ENCODE measurements at regions not wholly inside any gene's neighbourhood (a gene's known extent, or its start where the extent isn't known, plus 50 kb on each side); places are given as distances from the start of the nearest gene placed in this dataset.

- no peaks in the 10 kb centered on the region for H3K27me3 ChIP-seq (ENCODE audit: control insufficient read depth, insufficient read depth, low read length)
- H3K36me3 ChIP-seq (ENCODE audit: control insufficient read depth, insufficient read depth, low read length), result no peaks in the 10 kb centered on the region
- DNase-seq (ENCODE audit: low read depth in 4 of 6, low spot score in 6 of 6), result peak in 2 of 6 donors; percentile 17 to 62
- H3K4me3 ChIP-seq (ENCODE audit: low read depth, low read length), result no peak overlapping the region
- no peak overlapping the region for H3K27ac ChIP-seq (ENCODE audit: low read depth, low read length)
- no peaks in the 10 kb centered on the region for H3K9me3 ChIP-seq (ENCODE audit: control insufficient read depth, insufficient read depth, low read length)
- 89% methylated on average over 5 of the region's 6 CpGs for WGBS (ENCODE audit: insufficient coverage)
- no peaks in the 10 kb centered on the region for H3K4me1 ChIP-seq (ENCODE audit: control insufficient read depth, insufficient read depth, low read length)
Measured at GRCh38 chr6:105815661-105816555, 270.2 kb upstream of the PRDM1 start.

DNA sequence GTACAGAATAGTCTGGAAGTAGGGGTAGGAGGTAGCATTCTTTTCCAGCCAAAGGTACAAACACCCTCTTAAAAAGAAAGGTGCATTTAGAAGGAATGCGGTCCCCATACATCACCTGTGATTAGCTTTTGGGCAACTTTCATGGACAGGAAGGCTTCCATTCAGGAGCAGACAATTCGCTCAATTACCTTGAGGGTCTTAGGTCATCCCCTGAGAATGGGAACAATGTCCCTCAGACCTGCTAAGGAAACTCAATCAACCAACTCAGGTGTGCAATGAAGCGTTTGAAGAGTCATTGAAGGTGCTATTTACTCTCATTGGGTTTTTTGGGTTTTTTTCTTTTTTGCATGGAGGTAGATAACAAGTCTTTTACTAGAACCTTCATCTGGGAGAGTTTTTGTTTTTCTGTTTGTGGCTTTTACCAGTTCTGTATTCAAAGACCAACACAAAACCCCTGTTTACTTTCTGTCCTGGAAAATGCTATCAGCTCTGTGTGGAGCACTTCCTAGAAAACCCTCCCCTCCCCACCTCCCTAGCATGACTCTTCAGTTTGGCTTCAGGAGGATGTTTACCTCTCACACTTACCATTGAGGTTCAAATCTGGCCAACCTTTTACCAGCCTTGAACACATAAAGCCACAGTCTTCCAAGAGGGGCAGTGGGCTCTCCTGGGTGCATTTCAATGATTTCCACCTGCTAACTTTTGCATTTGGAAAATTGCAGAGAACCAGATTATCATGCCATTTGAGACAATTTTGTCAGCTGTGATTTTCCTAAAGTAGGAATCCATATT is 271.2 kb upstream of the PRDM1 start:
- DNase-seq (ENCODE audit: low read depth in 4 of 6, low spot score in 6 of 6), result no peak
- H3K27me3 ChIP-seq (ENCODE audit: control insufficient read depth, insufficient read depth, low read length), result no peaks in the 10 kb centered on the region
- no peak overlapping the region for H3K4me3 ChIP-seq (ENCODE audit: low read depth, low read length)
- H3K36me3 ChIP-seq (ENCODE audit: control insufficient read depth, insufficient read depth, low read length), result no peaks in the 10 kb centered on the region
- WGBS (ENCODE audit: insufficient coverage), result no CpG with 5 or more reads among the region's 3 CpGs
- H3K27ac ChIP-seq (ENCODE audit: low read depth, low read length), result no peak overlapping the region
- H3K4me1 ChIP-seq (ENCODE audit: control insufficient read depth, insufficient read depth, low read length), result no peaks in the 10 kb centered on the region
- no peaks in the 10 kb centered on the region for H3K9me3 ChIP-seq (ENCODE audit: control insufficient read depth, insufficient read depth, low read length)

DNA sequence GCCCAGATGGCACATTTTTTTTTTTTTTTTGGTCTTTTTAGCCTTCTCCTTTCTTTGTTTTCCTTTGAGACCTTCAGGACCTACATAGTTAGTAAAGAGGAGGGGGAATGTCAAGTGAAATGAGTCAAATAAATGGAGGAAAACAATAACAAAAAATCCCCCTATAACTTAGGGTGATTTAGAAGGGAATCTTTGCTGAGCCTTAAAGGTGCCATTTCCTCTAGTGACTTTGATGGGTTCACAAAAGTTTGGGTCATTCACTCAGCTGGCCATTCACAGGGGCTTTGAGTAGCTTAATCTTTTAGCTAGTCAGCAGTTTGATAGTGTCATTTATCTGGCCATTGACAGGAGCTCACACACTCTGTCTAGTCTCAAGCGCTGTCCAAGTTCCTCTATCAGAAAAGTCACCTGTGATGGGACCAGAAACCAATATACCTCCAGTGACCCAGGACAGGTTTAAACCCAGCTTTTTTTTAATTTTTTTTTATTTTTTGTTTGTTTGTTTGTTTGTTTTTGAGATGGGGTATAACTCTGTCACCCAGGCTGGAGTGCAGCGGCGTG is 275.1 kb upstream of the PRDM1 start:
- H3K36me3 ChIP-seq (ENCODE audit: control insufficient read depth, insufficient read depth, low read length), result no peaks in the 10 kb centered on the region
- no peaks in the 10 kb centered on the region for H3K27me3 ChIP-seq (ENCODE audit: control insufficient read depth, insufficient read depth, low read length)
- H3K9me3 ChIP-seq (ENCODE audit: control insufficient read depth, insufficient read depth, low read length), result no peaks in the 10 kb centered on the region
- WGBS (ENCODE audit: insufficient coverage), result 100% methylated on average over 1 of the region's 3 CpGs
- no peak overlapping the region for H3K4me3 ChIP-seq (ENCODE audit: low read depth, low read length)
- H3K27ac ChIP-seq (ENCODE audit: low read depth, low read length), result no peak overlapping the region
- no peak for DNase-seq (ENCODE audit: low read depth in 4 of 6, low spot score in 6 of 6)
- no peaks in the 10 kb centered on the region for H3K4me1 ChIP-seq (ENCODE audit: control insufficient read depth, insufficient read depth, low read length)

GRCh38 chr6:105810105-105810921 is 275.8 kb upstream of the PRDM1 start:
- DNase-seq (ENCODE audit: low read depth in 4 of 6, low spot score in 6 of 6), result peak in 1 of 6 donors; percentile 48
- H3K4me1 ChIP-seq (ENCODE audit: control insufficient read depth, insufficient read depth, low read length), result no peaks in the 10 kb centered on the region
- no peak overlapping the region for H3K27ac ChIP-seq (ENCODE audit: low read depth, low read length)
- H3K9me3 ChIP-seq (ENCODE audit: control insufficient read depth, insufficient read depth, low read length), result no peaks in the 10 kb centered on the region
- H3K4me3 ChIP-seq (ENCODE audit: low read depth, low read length), result no peak overlapping the region
- no peaks in the 10 kb centered on the region for H3K36me3 ChIP-seq (ENCODE audit: control insufficient read depth, insufficient read depth, low read length)
- 44% methylated on average over 2 of the region's 4 CpGs for WGBS (ENCODE audit: insufficient coverage)
- no peaks in the 10 kb centered on the region for H3K27me3 ChIP-seq (ENCODE audit: control insufficient read depth, insufficient read depth, low read length)

DNA sequence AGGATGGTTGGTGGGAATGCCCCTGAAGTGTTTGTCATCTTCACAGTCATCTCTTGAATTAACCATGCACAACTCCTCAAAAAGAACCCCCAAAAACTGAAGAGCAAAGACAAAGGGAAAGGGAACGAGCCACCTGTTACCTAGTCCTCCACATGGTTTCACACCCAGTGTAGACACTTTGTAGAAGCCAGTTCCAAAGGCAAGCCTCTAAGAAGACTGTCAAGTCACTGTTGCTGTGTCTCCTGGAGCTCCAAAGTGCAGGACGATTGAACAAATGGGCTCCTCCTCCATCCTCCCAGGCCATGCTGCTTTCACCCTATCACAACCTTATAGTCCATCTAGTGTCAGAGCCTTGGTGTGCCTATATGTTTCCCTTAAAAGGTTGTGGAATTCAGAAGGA is 277.6 kb upstream of the PRDM1 start:
- H3K9me3 ChIP-seq (ENCODE audit: control insufficient read depth, insufficient read depth, low read length), result no peaks in the 10 kb centered on the region
- H3K4me3 ChIP-seq (ENCODE audit: low read depth, low read length), result no peak overlapping the region
- H3K27me3 ChIP-seq (ENCODE audit: control insufficient read depth, insufficient read depth, low read length), result no peaks in the 10 kb centered on the region
- H3K27ac ChIP-seq (ENCODE audit: low read depth, low read length), result no peak overlapping the region
- H3K4me1 ChIP-seq (ENCODE audit: control insufficient read depth, insufficient read depth, low read length), result no peaks in the 10 kb centered on the region
- no peak for DNase-seq (ENCODE audit: low read depth in 4 of 6, low spot score in 6 of 6)
- WGBS (ENCODE audit: insufficient coverage), result 82% methylated on average over 2 of the region's 2 CpGs
- no peaks in the 10 kb centered on the region for H3K36me3 ChIP-seq (ENCODE audit: control insufficient read depth, insufficient read depth, low read length)

- H3K27ac ChIP-seq (ENCODE audit: low read depth, low read length), result no peak overlapping the region
- H3K36me3 ChIP-seq (ENCODE audit: control insufficient read depth, insufficient read depth, low read length), result no peaks in the 10 kb centered on the region
- H3K4me3 ChIP-seq (ENCODE audit: low read depth, low read length), result no peak overlapping the region
- H3K27me3 ChIP-seq (ENCODE audit: control insufficient read depth, insufficient read depth, low read length), result no peaks in the 10 kb centered on the region
- no peaks in the 10 kb centered on the region for H3K4me1 ChIP-seq (ENCODE audit: control insufficient read depth, insufficient read depth, low read length)
- H3K9me3 ChIP-seq (ENCODE audit: control insufficient read depth, insufficient read depth, low read length), result no peaks in the 10 kb centered on the region
- no peak for DNase-seq (ENCODE audit: low read depth in 4 of 6, low spot score in 6 of 6)
- WGBS (ENCODE audit: insufficient coverage), result no CpG with 5 or more reads among the region's 4 CpGs
Measured at GRCh38 chr6:105807905-105808304, 278.2 kb upstream of the PRDM1 start.

DNA sequence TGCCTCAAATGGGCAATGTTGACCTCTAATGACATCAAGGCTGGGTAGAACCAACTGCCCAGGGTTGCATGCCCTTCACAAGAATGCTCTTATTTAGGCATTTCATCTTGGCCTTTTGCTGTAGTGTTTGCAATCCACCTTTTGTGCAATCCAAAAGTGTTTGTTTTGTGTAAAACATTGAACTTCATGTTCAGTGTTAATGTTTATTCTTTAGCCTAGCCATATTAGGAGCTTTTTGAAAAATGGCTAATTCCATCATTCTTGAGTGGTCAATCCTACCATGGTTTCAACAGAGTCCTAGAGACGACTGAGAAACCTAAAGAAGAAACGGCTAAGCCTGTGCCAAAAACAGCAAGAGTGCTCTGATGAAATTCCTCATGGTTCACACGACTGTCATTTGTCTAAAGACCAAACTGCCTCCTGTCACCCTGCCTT is 279.6 kb upstream of the PRDM1 start:
- WGBS (ENCODE audit: insufficient coverage), result 81% methylated on average over 3 of the region's 3 CpGs
- no peaks in the 10 kb centered on the region for H3K9me3 ChIP-seq (ENCODE audit: control insufficient read depth, insufficient read depth, low read length)
- H3K27me3 ChIP-seq (ENCODE audit: control insufficient read depth, insufficient read depth, low read length), result no peaks in the 10 kb centered on the region
- no peak overlapping the region for H3K27ac ChIP-seq (ENCODE audit: low read depth, low read length)
- no peak for DNase-seq (ENCODE audit: low read depth in 4 of 6, low spot score in 6 of 6)
- no peaks in the 10 kb centered on the region for H3K4me1 ChIP-seq (ENCODE audit: control insufficient read depth, insufficient read depth, low read length)
- no peak overlapping the region for H3K4me3 ChIP-seq (ENCODE audit: low read depth, low read length)
- no peaks in the 10 kb centered on the region for H3K36me3 ChIP-seq (ENCODE audit: control insufficient read depth, insufficient read depth, low read length)

- Histone ChIP-seq H3K27me3 (ENCODE audit: control insufficient read depth, insufficient read depth, low read length) (no peaks in the 10 kb centered on the region), H3K4me1 (ENCODE audit: control insufficient read depth, insufficient read depth, low read length) (no peaks in the 10 kb centered on the region), H3K9me3 (ENCODE audit: control insufficient read depth, insufficient read depth, low read length) (no peaks in the 10 kb centered on the region), H3K27ac (ENCODE audit: low read depth, low read length) (no peak overlapping the region), H3K4me3 (ENCODE audit: low read depth, low read length) (no peak overlapping the region), H3K36me3 (ENCODE audit: control insufficient read depth, insufficient read depth, low read length) (no peaks in the 10 kb centered on the region)
- 75% methylated on average over 2 of the region's 2 CpGs for WGBS (ENCODE audit: insufficient coverage)
- DNase-seq (ENCODE audit: low read depth in 4 of 6, low spot score in 6 of 6), result no peak
Measured at GRCh38 chr6:105805501-105806023, 280.6 kb upstream of the PRDM1 start.

- DNase-seq (ENCODE audit: low read depth in 4 of 6, low spot score in 6 of 6), result no peak
- Histone ChIP-seq H3K36me3 (ENCODE audit: control insufficient read depth, insufficient read depth, low read length) (no peaks in the 10 kb centered on the region), H3K27ac (ENCODE audit: low read depth, low read length) (no peak overlapping the region), H3K27me3 (ENCODE audit: control insufficient read depth, insufficient read depth, low read length) (no peaks in the 10 kb centered on the region), H3K4me3 (ENCODE audit: low read depth, low read length) (no peak overlapping the region), H3K9me3 (ENCODE audit: control insufficient read depth, insufficient read depth, low read length) (no peaks in the 10 kb centered on the region), H3K4me1 (ENCODE audit: control insufficient read depth, insufficient read depth, low read length) (no peaks in the 10 kb centered on the region)
- no CpG with 5 or more reads among the region's 3 CpGs for WGBS (ENCODE audit: insufficient coverage)
Measured at GRCh38 chr6:105804424-105804823, 281.7 kb upstream of the PRDM1 start.

Data from spinal cord (tissue), 9 donors.